Aorta (tissue), 5 donors: ENCODE measurements at regions not wholly inside any gene's neighbourhood (a gene's known extent, or its start where the extent isn't known, plus 50 kb on each side); places are given as distances from the start of the nearest gene placed in this dataset.

Experiments used
- ATAC-seq: fragments of 200-7000 bp; cut with Tn5 transposase; one replicate; pipeline ENCODE4 v1.9.1; 2022; ENCODE audit warnings: moderate library complexity; ENCODE audit not compliant: low FRiP score
- DNase-seq, 2 donors: peaks; one replicate each; pipeline ENCODE4 v3.0.0-alpha.2; 2020
- H3K27ac ChIP-seq, 2 donors: one replicate each; pipeline ENCODE4 v1.5.1; 2013; ENCODE audit warnings: low read length in 2 of 2, mild to moderate bottlenecking in 2 of 2, moderate library complexity in 2 of 2, control low read depth in 1 of 2, inconsistent platforms in 1 of 2, low read depth in 1 of 2
- H3K27me3 ChIP-seq, 2 donors: one replicate each; pipeline ENCODE4 v1.6.1; 2013; ENCODE audit warnings: control low read depth in 1 of 2, low read length in 1 of 2, mild to moderate bottlenecking in 1 of 2, moderate library complexity in 1 of 2; ENCODE audit not compliant: insufficient read depth in 2 of 2, control insufficient read depth in 1 of 2
- H3K36me3 ChIP-seq, 2 donors: one replicate each; pipeline ENCODE4 v1.6.1; 2013; ENCODE audit warnings: control low read depth in 1 of 2, low read length in 1 of 2, mild to moderate bottlenecking in 1 of 2; ENCODE audit not compliant: insufficient read depth in 2 of 2, control insufficient read depth in 1 of 2
- H3K4me1 ChIP-seq, 2 donors: one replicate each; pipeline ENCODE4 v1.6.1; 2013; ENCODE audit warnings: low read length in 2 of 2, control low read depth in 1 of 2, mild to moderate bottlenecking in 1 of 2, moderate library complexity in 1 of 2; ENCODE audit not compliant: insufficient read depth in 2 of 2, control insufficient read depth in 1 of 2
- H3K4me3 ChIP-seq, 2 donors: one replicate each; pipeline ENCODE4 v1.5.1; 2013; ENCODE audit warnings: low read length in 2 of 2, control low read depth in 1 of 2, mild to moderate bottlenecking in 1 of 2
- H3K9me3 ChIP-seq: one replicate; pipeline ENCODE4 v1.6.1; 2013; ENCODE audit warnings: mild to moderate bottlenecking, low read length; ENCODE audit not compliant: control insufficient read depth
- WGBS, 2 donors: extraction: QIAGEN DNeasy Blood & Tissue Kit; methylation state at CpG; one replicate each; pipeline ENCODE4 v1.1.7; 2013; 5-methylcytosine and 5-hydroxymethylcytosine counted together
- intact Hi-C, 2 donors: fragments of 100-400 bp; cut with DNase I; formaldehyde crosslinking; loops; one replicate each; pipeline versions ENCODE4 v1.14.2 to v1.15.0; 2022
- donor health status: healthy with polysubstance abuse.
- donor health status: Bipolar disorder and iron deficiency.
- donor health status: DM: no; HTN: no; CAD: no.
- donor health status: DM: no; HTN: no; CAD: no.
- donor health status: DM: yes; HTN: yes; CAD: no.

- 89 to 97% methylated on average over 2 of the region's 2 CpGs for WGBS, 2 donors
- intact Hi-C loops, result loop anchor here in 1 of 2 donors (10.0 kb wide), 1 partner anchor 726 kb away; no protein-coding TSS in a partner anchor
- DNase-seq (no peak), ATAC-seq (no peak)
- no peak overlapping the region for H3K27ac ChIP-seq
- H3K4me3 ChIP-seq, result no peak overlapping the region
- no peaks in the 10 kb centered on the region for H3K4me1 ChIP-seq
- no peaks in the 10 kb centered on the region for H3K36me3 ChIP-seq
- no peaks in the 10 kb centered on the region for H3K27me3 ChIP-seq
- H3K9me3 ChIP-seq, result no peaks in the 10 kb centered on the region
Measured at GRCh38 chr4:24411299-24411698, 173.1 kb downstream of the DHX15 start.

GRCh38 chr4:24408640-24409039 lies 175.7 kb downstream of the DHX15 start:
- H3K27me3 ChIP-seq, result no peaks in the 10 kb centered on the region
- 93 to 96% methylated on average over 5 of the region's 5 CpGs for WGBS, 2 donors
- no peaks in the 10 kb centered on the region for H3K9me3 ChIP-seq
- intact Hi-C loops, result no loop called here
- H3K27ac ChIP-seq, result no peak overlapping the region
- no peaks in the 10 kb centered on the region for H3K4me1 ChIP-seq
- H3K36me3 ChIP-seq, result no peaks in the 10 kb centered on the region
- DNase-seq (no peak), ATAC-seq (no peak)
- H3K4me3 ChIP-seq, result no peak overlapping the region

- ATAC-seq, result no peak
- Histone ChIP-seq H3K4me3 (no peak overlapping the region), H3K36me3 (peaks cover 0 to 1% of the 10 kb centered on the region in 2 donors), H3K9me3 (peaks cover 4% of the 10 kb centered on the region), H3K27me3 (peaks cover 0 to 2% of the 10 kb centered on the region in 2 donors), H3K4me1 (no peaks in the 10 kb centered on the region), H3K27ac (no peak overlapping the region)
- 78 to 82% methylated on average over 5 of the region's 5 CpGs for WGBS, 2 donors
- DNase-seq, result no peak
- intact Hi-C loops, result no loop called here
Measured at GRCh38 chr4:24405926-24406325, 178.4 kb downstream of the DHX15 start.

GRCh38 chr4:24405341-24405740 lies 179.0 kb downstream of the DHX15 start:
- no peak for ATAC-seq
- intact Hi-C loops, result no loop called here
- peaks cover 0 to 2% of the 10 kb centered on the region in 2 donors for H3K27me3 ChIP-seq
- H3K36me3 ChIP-seq, result peaks cover 0 to 1% of the 10 kb centered on the region in 2 donors
- H3K27ac ChIP-seq, result no peak overlapping the region
- H3K4me1 ChIP-seq, result no peaks in the 10 kb centered on the region
- no peak overlapping the region for H3K4me3 ChIP-seq
- WGBS, 2 donors, result 44 to 55% methylated on average over 5 of the region's 5 CpGs
- DNase-seq, result no peak
- H3K9me3 ChIP-seq, result peaks cover 4% of the 10 kb centered on the region

GRCh38 chr4:24404281-24404680 lies 180.1 kb downstream of the DHX15 start:
- Histone ChIP-seq H3K9me3 (peaks cover 4% of the 10 kb centered on the region), H3K27ac (no peak overlapping the region), H3K4me3 (no peak overlapping the region), H3K27me3 (peaks cover 0 to 2% of the 10 kb centered on the region in 2 donors), H3K36me3 (peaks cover 0 to 1% of the 10 kb centered on the region in 2 donors), H3K4me1 (no peaks in the 10 kb centered on the region)
- intact Hi-C loops, result no loop called here
- ATAC-seq (no peak), DNase-seq (no peak)
- 46 to 64% methylated on average over 3 of the region's 3 CpGs for WGBS, 2 donors

GRCh38 chr4:24403265-24403664 lies 181.1 kb downstream of the DHX15 start:
- Histone ChIP-seq H3K4me1 (no peaks in the 10 kb centered on the region), H3K27me3 (peaks cover 0 to 2% of the 10 kb centered on the region in 2 donors), H3K27ac (no peak overlapping the region), H3K4me3 (no peak overlapping the region), H3K9me3 (peaks cover 4% of the 10 kb centered on the region), H3K36me3 (peaks cover 0 to 1% of the 10 kb centered on the region in 2 donors)
- DNase-seq, result no peak
- intact Hi-C loops, result no loop called here
- ATAC-seq, result no peak
- 93 to 94% methylated on average over 5 of the region's 5 CpGs for WGBS, 2 donors

GRCh38 chr4:24400537-24400936 lies 183.8 kb downstream of the DHX15 start:
- intact Hi-C loops, result no loop called here
- 98% methylated on average over 3 of the region's 3 CpGs for WGBS, 2 donors
- Histone ChIP-seq H3K4me3 (no peak overlapping the region), H3K36me3 (peaks cover 0 to 1% of the 10 kb centered on the region in 2 donors), H3K27ac (no peak overlapping the region), H3K4me1 (no peaks in the 10 kb centered on the region), H3K27me3 (peaks cover 0 to 2% of the 10 kb centered on the region in 2 donors), H3K9me3 (peaks cover 4% of the 10 kb centered on the region)
- ATAC-seq (no peak), DNase-seq (no peak)

GRCh38 chr4:24396988-24397387 lies 187.4 kb downstream of the DHX15 start:
- H3K27ac ChIP-seq, result no peak overlapping the region
- H3K27me3 ChIP-seq, result no peaks in the 10 kb centered on the region
- no peak overlapping the region for H3K4me3 ChIP-seq
- WGBS, 2 donors, result 71 to 87% methylated on average over 4 of the region's 4 CpGs
- ATAC-seq (no peak), DNase-seq (no peak)
- H3K9me3 ChIP-seq, result peaks cover under 1% of the 10 kb centered on the region
- H3K36me3 ChIP-seq, result no peaks in the 10 kb centered on the region
- intact Hi-C loops, result no loop called here
- H3K4me1 ChIP-seq, result no peaks in the 10 kb centered on the region

- WGBS, 2 donors, result 87 to 97% methylated on average over 7 of the region's 7 CpGs
- no peaks in the 10 kb centered on the region for H3K27me3 ChIP-seq
- DNase-seq (no peak), ATAC-seq (no peak)
- H3K36me3 ChIP-seq, result no peaks in the 10 kb centered on the region
- H3K27ac ChIP-seq, result no peak overlapping the region
- no peaks in the 10 kb centered on the region for H3K9me3 ChIP-seq
- no peak overlapping the region for H3K4me3 ChIP-seq
- H3K4me1 ChIP-seq, result no peaks in the 10 kb centered on the region
- intact Hi-C loops, result no loop called here
Measured at GRCh38 chr4:24395937-24396336, 188.4 kb downstream of the DHX15 start.
